ENCODE measurements at regions not wholly inside any gene's neighbourhood (a gene's known extent, or its start where the extent isn't known, plus 50 kb on each side); places are given as distances from the start of the nearest gene placed in this dataset.

DNA sequence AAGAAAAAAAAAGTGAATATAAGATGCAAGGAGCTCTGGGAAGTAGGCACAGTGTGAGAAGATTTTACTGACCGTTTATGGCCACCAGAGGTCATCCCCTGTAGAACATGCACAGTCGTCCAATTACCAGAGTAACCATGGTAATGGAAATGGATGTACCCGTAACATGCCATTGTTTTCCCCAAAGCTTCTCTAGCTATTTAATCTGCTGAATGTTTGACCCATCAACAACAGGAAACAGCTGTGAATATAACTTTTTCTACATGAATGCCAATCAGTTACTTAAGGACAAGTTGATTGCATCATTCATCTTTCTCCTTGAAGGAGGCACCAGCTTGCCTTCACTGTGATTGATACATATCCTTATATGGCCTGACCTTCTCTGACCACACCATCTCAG is 1967.0 kb upstream of the CDH9 start:
- TF ChIP-seq, protein P1, sequence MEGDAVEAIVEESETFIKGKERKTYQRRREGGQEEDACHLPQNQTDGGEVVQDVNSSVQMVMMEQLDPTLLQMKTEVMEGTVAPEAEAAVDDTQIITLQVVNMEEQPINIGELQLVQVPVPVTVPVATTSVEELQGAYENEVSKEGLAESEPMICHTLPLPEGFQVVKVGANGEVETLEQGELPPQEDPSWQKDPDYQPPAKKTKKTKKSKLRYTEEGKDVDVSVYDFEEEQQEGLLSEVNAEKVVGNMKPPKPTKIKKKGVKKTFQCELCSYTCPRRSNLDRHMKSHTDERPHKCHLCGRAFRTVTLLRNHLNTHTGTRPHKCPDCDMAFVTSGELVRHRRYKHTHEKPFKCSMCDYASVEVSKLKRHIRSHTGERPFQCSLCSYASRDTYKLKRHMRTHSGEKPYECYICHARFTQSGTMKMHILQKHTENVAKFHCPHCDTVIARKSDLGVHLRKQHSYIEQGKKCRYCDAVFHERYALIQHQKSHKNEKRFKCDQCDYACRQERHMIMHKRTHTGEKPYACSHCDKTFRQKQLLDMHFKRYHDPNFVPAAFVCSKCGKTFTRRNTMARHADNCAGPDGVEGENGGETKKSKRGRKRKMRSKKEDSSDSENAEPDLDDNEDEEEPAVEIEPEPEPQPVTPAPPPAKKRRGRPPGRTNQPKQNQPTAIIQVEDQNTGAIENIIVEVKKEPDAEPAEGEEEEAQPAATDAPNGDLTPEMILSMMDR (IDR thresholded peaks at IDR 0.05; ENCODE audit: low read depth, low read length, poor library complexity, severe bottlenecking) = no peak
- no peak for TF ChIP-seq EZH2phosphoT487 (IDR thresholded peaks at IDR 0.05; ENCODE audit: borderline replicate concordance, low read length)
